Activated T-cell treated with anti-CD3 and anti-CD28 coated beads, Interleukin-2, amount 50 U/mL, for 24 hours (primary cell): ENCODE measurements at regions not wholly inside any gene's neighbourhood (a gene's known extent, or its start where the extent isn't known, plus 50 kb on each side); places are given as distances from the start of the nearest gene placed in this dataset.
"Not testable (repeated sequence)": the region's sequence is repeated elsewhere in the genome, so short reads cannot be mapped to it uniquely, and the experiment has no call there.

ENCODE experiments used
- DNase-seq: peaks from one replicate; pipeline ENCODE4 v3.0.0-alpha.2; 2020
- H3K27ac Mint-ChIP-seq: 2 replicates; pipeline ENCODE4 v1.8.0; 2020; ENCODE audit warnings: mild to moderate bottlenecking, mixed read lengths
- H3K27me3 Mint-ChIP-seq: 2 replicates; pipeline ENCODE4 v1.8.0; 2020; ENCODE audit warnings: mixed read lengths
- H3K36me3 Mint-ChIP-seq: 2 replicates; pipeline ENCODE4 v1.8.0; 2020; ENCODE audit warnings: low read depth, mixed read lengths
- H3K4me1 Mint-ChIP-seq: 2 replicates; pipeline ENCODE4 v1.8.0; 2020; ENCODE audit warnings: low read depth, mixed read lengths
- H3K4me3 Mint-ChIP-seq: 2 replicates; pipeline ENCODE4 v1.8.0; 2020; ENCODE audit warnings: mild to moderate bottlenecking, moderate library complexity, mixed read lengths
- H3K9me3 Mint-ChIP-seq: 2 replicates; pipeline ENCODE4 v1.8.0; 2020; ENCODE audit warnings: mixed read lengths

- Mint-ChIP-seq H3K36me3 (no peaks in the 10 kb centered on the region), H3K27me3 (no peaks in the 10 kb centered on the region), H3K4me1 (no peaks in the 10 kb centered on the region), H3K4me3 (no peak overlapping the region), H3K27ac (no peak overlapping the region), H3K9me3 (peaks cover 10% of the 10 kb centered on the region)
- DNase-seq, result no peak
Measured at GRCh38 chr5:104891596-104891995, 1329.0 kb upstream of the NUDT12 start.

GRCh38 chr5:104890767-104891166 lies 1328.2 kb upstream of the NUDT12 start:
- no peak for DNase-seq
- Mint-ChIP-seq H3K4me1 (no peaks in the 10 kb centered on the region), H3K27ac (no peak overlapping the region), H3K36me3 (no peaks in the 10 kb centered on the region), H3K9me3 (peaks cover 11% of the 10 kb centered on the region), H3K4me3 (no peak overlapping the region), H3K27me3 (no peaks in the 10 kb centered on the region)

- H3K36me3 Mint-ChIP-seq, result no peaks in the 10 kb centered on the region
- H3K4me3 Mint-ChIP-seq, result no peak overlapping the region
- no peaks in the 10 kb centered on the region for H3K27me3 Mint-ChIP-seq
- no peak overlapping the region for H3K27ac Mint-ChIP-seq
- H3K9me3 Mint-ChIP-seq, result peaks cover 2% of the 10 kb centered on the region
- DNase-seq, result no peak
- H3K4me1 Mint-ChIP-seq, result no peaks in the 10 kb centered on the region
Measured at GRCh38 chr5:104859437-104859836, 1296.8 kb upstream of the NUDT12 start.

GRCh38 chr5:104852099-104852498 lies 1289.5 kb upstream of the NUDT12 start:
- not testable (repeated sequence) for H3K4me3 Mint-ChIP-seq, H3K36me3 Mint-ChIP-seq, H3K27ac Mint-ChIP-seq, H3K27me3 Mint-ChIP-seq, H3K4me1 Mint-ChIP-seq, DNase-seq
- H3K9me3 Mint-ChIP-seq, result peaks cover 17% of the 10 kb centered on the region

GRCh38 chr5:104845541-104845940 lies 1283.0 kb upstream of the NUDT12 start:
- H3K4me1 Mint-ChIP-seq, result no peaks in the 10 kb centered on the region
- H3K4me3 Mint-ChIP-seq, result no peak overlapping the region

GRCh38 chr5:104843822-104844221 lies 1281.2 kb upstream of the NUDT12 start:
- no peak overlapping the region for H3K4me3 Mint-ChIP-seq
- no peaks in the 10 kb centered on the region for H3K4me1 Mint-ChIP-seq
- H3K9me3 Mint-ChIP-seq, result peaks cover 9% of the 10 kb centered on the region
- DNase-seq, result no peak
- H3K36me3 Mint-ChIP-seq, result no peaks in the 10 kb centered on the region
- no peaks in the 10 kb centered on the region for H3K27me3 Mint-ChIP-seq
- no peak overlapping the region for H3K27ac Mint-ChIP-seq

More at GRCh38 chr5:104845541-104845940, 1283.0 kb upstream of the NUDT12 start:
- Mint-ChIP-seq H3K27me3 (no peaks in the 10 kb centered on the region), H3K9me3 (peaks cover 8% of the 10 kb centered on the region), H3K27ac (no peak overlapping the region), H3K36me3 (no peaks in the 10 kb centered on the region)
- DNase-seq, result no peak

GRCh38 chr5:104840284-104840683 lies 1277.7 kb upstream of the NUDT12 start:
- DNase-seq, result no peak
- Mint-ChIP-seq H3K9me3 (peaks cover 14% of the 10 kb centered on the region), H3K36me3 (no peaks in the 10 kb centered on the region), H3K4me3 (no peak overlapping the region), H3K27me3 (no peaks in the 10 kb centered on the region), H3K4me1 (no peaks in the 10 kb centered on the region), H3K27ac (no peak overlapping the region)

- peaks cover 12% of the 10 kb centered on the region for H3K9me3 Mint-ChIP-seq
- DNase-seq, H3K27ac Mint-ChIP-seq, H3K4me1 Mint-ChIP-seq, H3K36me3 Mint-ChIP-seq, H3K4me3 Mint-ChIP-seq, H3K27me3 Mint-ChIP-seq: not testable (repeated sequence)
Measured at GRCh38 chr5:104831515-104831914, 1268.9 kb upstream of the NUDT12 start.

- no peak overlapping the region for H3K27ac Mint-ChIP-seq
- no peak overlapping the region for H3K4me3 Mint-ChIP-seq
- H3K27me3 Mint-ChIP-seq, result no peaks in the 10 kb centered on the region
- H3K4me1 Mint-ChIP-seq, result no peaks in the 10 kb centered on the region
- H3K9me3 Mint-ChIP-seq, result peaks cover 4% of the 10 kb centered on the region
- H3K36me3 Mint-ChIP-seq, result no peaks in the 10 kb centered on the region
- DNase-seq, result no peak
Measured at GRCh38 chr5:104821606-104822005, 1259.0 kb upstream of the NUDT12 start.

- Mint-ChIP-seq H3K27me3 (no peaks in the 10 kb centered on the region), H3K9me3 (peaks cover 8% of the 10 kb centered on the region), H3K4me3 (no peak overlapping the region), H3K4me1 (no peaks in the 10 kb centered on the region), H3K27ac (no peak overlapping the region), H3K36me3 (no peaks in the 10 kb centered on the region)
- no peak for DNase-seq
Measured at GRCh38 chr5:104817127-104817526, 1254.5 kb upstream of the NUDT12 start.

GRCh38 chr5:104815212-104815611 lies 1252.6 kb upstream of the NUDT12 start:
- no peaks in the 10 kb centered on the region for H3K27me3 Mint-ChIP-seq
- H3K4me3 Mint-ChIP-seq, result no peak overlapping the region
- peaks cover 14% of the 10 kb centered on the region for H3K9me3 Mint-ChIP-seq
- no peak for DNase-seq
- no peaks in the 10 kb centered on the region for H3K4me1 Mint-ChIP-seq
- H3K36me3 Mint-ChIP-seq, result no peaks in the 10 kb centered on the region
- no peak overlapping the region for H3K27ac Mint-ChIP-seq

GRCh38 chr5:104800440-104801048 lies 1238.0 kb upstream of the NUDT12 start:
- Mint-ChIP-seq H3K4me1 (no peaks in the 10 kb centered on the region), H3K27ac (no peak overlapping the region), H3K27me3 (no peaks in the 10 kb centered on the region), H3K9me3 (peaks cover 21% of the 10 kb centered on the region), H3K36me3 (no peaks in the 10 kb centered on the region), H3K4me3 (no peak overlapping the region)
- no peak for DNase-seq

GRCh38 chr5:104793755-104794080 lies 1231.1 kb upstream of the NUDT12 start:
- Mint-ChIP-seq H3K4me1 (no peaks in the 10 kb centered on the region), H3K4me3 (no peak overlapping the region), H3K27me3 (no peaks in the 10 kb centered on the region), H3K27ac (no peak overlapping the region), H3K36me3 (no peaks in the 10 kb centered on the region), H3K9me3 (peaks cover 6% of the 10 kb centered on the region)
- no peak for DNase-seq

GRCh38 chr5:104793031-104793754 lies 1230.6 kb upstream of the NUDT12 start:
- H3K27ac Mint-ChIP-seq, result no peak overlapping the region
- H3K4me3 Mint-ChIP-seq, result no peak overlapping the region
- DNase-seq, result no peak
- no peaks in the 10 kb centered on the region for H3K4me1 Mint-ChIP-seq
- peaks cover 6% of the 10 kb centered on the region for H3K9me3 Mint-ChIP-seq
- H3K27me3 Mint-ChIP-seq, result no peaks in the 10 kb centered on the region
- no peaks in the 10 kb centered on the region for H3K36me3 Mint-ChIP-seq

GRCh38 chr5:104789366-104789765 lies 1226.8 kb upstream of the NUDT12 start:
- Mint-ChIP-seq H3K27me3 (no peaks in the 10 kb centered on the region), H3K27ac (no peak overlapping the region)

More at GRCh38 chr5:104789366-104789765, 1226.8 kb upstream of the NUDT12 start:
- Mint-ChIP-seq H3K36me3 (no peaks in the 10 kb centered on the region), H3K4me3 (no peak overlapping the region), H3K9me3 (peaks cover 15% of the 10 kb centered on the region), H3K4me1 (no peaks in the 10 kb centered on the region)
- no peak for DNase-seq
